ENCODE measurements at regions not wholly inside any gene's neighbourhood (a gene's known extent, or its start where the extent isn't known, plus 50 kb on each side); places are given as distances from the start of the nearest gene placed in this dataset.

DNA sequence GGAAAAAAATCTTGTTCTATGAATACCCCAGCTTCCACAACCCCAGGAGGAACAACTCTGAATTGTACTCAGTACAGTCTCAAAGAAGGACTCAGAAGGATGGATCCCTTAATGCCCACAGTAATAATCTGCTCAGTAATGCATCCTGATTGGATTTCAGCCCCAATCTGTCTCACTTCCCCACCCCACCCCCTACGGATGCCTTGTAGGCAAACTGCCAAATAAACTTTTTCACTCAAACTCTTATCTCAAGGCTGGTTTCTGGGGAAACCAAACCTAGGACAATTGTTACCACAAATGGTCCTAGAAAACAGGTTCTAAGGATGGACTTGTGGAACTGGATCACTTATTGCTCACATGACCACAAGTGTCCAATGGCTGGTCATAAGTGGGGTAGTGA lies 1021.8 kb upstream of the INTU start:
- no peaks in the 10 kb centered on the region for H3K36me3 ChIP-seq (ENCODE audit: control insufficient read depth, insufficient read depth, low read length)
- H3K4me1 ChIP-seq (ENCODE audit: control insufficient read depth, extremely low read depth, insufficient read depth, low read length), result no peaks in the 10 kb centered on the region
- no peak overlapping the region for H3K27ac ChIP-seq (ENCODE audit: insufficient read depth, low read length)
- H3K9me3 ChIP-seq (ENCODE audit: control insufficient read depth, insufficient read depth, low read depth, low read length), result no peaks in the 10 kb centered on the region
- H3K9ac ChIP-seq (ENCODE audit: insufficient read depth, low read length), result no peak overlapping the region
- TF ChIP-seq, protein P1, sequence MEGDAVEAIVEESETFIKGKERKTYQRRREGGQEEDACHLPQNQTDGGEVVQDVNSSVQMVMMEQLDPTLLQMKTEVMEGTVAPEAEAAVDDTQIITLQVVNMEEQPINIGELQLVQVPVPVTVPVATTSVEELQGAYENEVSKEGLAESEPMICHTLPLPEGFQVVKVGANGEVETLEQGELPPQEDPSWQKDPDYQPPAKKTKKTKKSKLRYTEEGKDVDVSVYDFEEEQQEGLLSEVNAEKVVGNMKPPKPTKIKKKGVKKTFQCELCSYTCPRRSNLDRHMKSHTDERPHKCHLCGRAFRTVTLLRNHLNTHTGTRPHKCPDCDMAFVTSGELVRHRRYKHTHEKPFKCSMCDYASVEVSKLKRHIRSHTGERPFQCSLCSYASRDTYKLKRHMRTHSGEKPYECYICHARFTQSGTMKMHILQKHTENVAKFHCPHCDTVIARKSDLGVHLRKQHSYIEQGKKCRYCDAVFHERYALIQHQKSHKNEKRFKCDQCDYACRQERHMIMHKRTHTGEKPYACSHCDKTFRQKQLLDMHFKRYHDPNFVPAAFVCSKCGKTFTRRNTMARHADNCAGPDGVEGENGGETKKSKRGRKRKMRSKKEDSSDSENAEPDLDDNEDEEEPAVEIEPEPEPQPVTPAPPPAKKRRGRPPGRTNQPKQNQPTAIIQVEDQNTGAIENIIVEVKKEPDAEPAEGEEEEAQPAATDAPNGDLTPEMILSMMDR (conservative IDR thresholded peaks at IDR 0.05 in 1 of 2, IDR thresholded peaks at IDR 0.05 in 1 of 2; ENCODE audit: low read depth in 1 of 2, low read length in 2 of 2), result no peak
- no peak for TF ChIP-seq EZH2 (IDR thresholded peaks at IDR 0.05; ENCODE audit: low read length, missing control alignments)
- no peak overlapping the region for H3K4me3 ChIP-seq (replicated peaks in 1 of 4; ENCODE audit: control extremely low read depth in 1 of 4, insufficient read depth in 1 of 4, low read depth in 3 of 4, low read length in 4 of 4)
- H2AFZ ChIP-seq (ENCODE audit: low read length), result no peak overlapping the region
- H3K4me2 ChIP-seq (ENCODE audit: extremely low read depth, insufficient read depth, low read length), result no peak overlapping the region
- no peak for DNase-seq (ENCODE audit: low read depth in 2 of 2)
- H3K27me3 ChIP-seq (ENCODE audit: control insufficient read depth, insufficient read depth, low read length), result no peaks in the 10 kb centered on the region
- H3K79me2 ChIP-seq (ENCODE audit: control insufficient read depth, insufficient read depth, low read length), result no peaks in the 10 kb centered on the region
- no peaks in the 10 kb centered on the region for H4K20me1 ChIP-seq (ENCODE audit: control insufficient read depth, extremely low read depth, insufficient read depth, low read length)

DNA sequence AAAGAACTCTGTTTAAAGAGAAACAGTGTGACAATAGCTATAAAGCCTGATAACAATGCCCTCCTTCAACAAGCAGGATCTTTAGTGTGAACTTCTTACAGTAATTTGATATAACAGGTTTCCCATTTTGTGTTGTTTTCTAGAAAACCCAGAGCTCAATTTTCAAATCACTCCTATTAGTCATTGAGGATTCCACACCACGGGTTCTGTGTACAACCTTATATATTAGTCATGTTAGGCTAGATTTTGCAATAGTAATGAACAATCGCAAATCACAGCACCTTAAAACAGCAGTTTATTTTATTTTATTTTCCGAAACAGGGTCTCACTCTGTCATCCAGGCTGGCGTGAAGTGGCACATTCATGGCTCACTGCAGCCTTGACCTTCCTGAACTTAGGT lies 1020.9 kb upstream of the INTU start:
- Histone ChIP-seq H3K4me3 (replicated peaks in 1 of 4; ENCODE audit: control extremely low read depth in 1 of 4, insufficient read depth in 1 of 4, low read depth in 3 of 4, low read length in 4 of 4) (no peak overlapping the region), H4K20me1 (ENCODE audit: control insufficient read depth, extremely low read depth, insufficient read depth, low read length) (no peaks in the 10 kb centered on the region), H3K9ac (ENCODE audit: insufficient read depth, low read length) (no peak overlapping the region), H3K4me2 (ENCODE audit: extremely low read depth, insufficient read depth, low read length) (no peak overlapping the region), H2AFZ (ENCODE audit: low read length) (no peak overlapping the region), H3K27ac (ENCODE audit: insufficient read depth, low read length) (no peak overlapping the region), H3K4me1 (ENCODE audit: control insufficient read depth, extremely low read depth, insufficient read depth, low read length) (no peaks in the 10 kb centered on the region), H3K27me3 (ENCODE audit: control insufficient read depth, insufficient read depth, low read length) (no peaks in the 10 kb centered on the region), H3K79me2 (ENCODE audit: control insufficient read depth, insufficient read depth, low read length) (no peaks in the 10 kb centered on the region), H3K9me3 (ENCODE audit: control insufficient read depth, insufficient read depth, low read depth, low read length) (no peaks in the 10 kb centered on the region), H3K36me3 (ENCODE audit: control insufficient read depth, insufficient read depth, low read length) (no peaks in the 10 kb centered on the region)
- DNase-seq (ENCODE audit: low read depth in 2 of 2), result peak; percentile 47 to 49
- TF ChIP-seq EZH2 (IDR thresholded peaks at IDR 0.05; ENCODE audit: low read length, missing control alignments), result no peak
- TF ChIP-seq, protein P1 (conservative IDR thresholded peaks at IDR 0.05 in 1 of 2, IDR thresholded peaks at IDR 0.05 in 1 of 2; ENCODE audit: low read depth in 1 of 2, low read length in 2 of 2), result no peak

DNA sequence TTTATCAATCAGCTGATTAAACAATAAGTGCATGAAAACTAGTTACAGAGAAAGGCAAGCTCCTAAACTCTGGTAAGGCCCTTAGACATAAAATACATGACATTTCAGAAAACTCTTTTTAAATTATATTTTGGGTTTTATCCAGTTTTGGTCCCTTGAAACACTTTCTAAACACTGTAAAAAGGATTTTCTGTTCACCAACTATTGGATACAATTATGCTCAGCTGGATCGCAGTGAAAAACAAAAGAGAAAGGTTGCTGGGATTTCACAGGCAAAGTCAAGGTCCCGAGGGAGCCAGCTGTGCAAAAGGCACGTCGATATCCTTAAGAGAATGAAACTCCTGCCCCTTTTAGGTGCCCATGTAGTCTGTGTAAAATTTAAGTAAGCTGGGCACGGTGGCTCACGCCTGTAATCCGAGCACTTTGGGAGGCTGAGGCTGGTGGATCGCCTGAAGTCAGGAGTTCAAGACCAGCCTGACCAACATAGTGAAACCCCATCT lies 1018.4 kb upstream of the INTU start:
- Histone ChIP-seq H3K27me3 (ENCODE audit: control insufficient read depth, insufficient read depth, low read length) (no peaks in the 10 kb centered on the region), H4K20me1 (ENCODE audit: control insufficient read depth, extremely low read depth, insufficient read depth, low read length) (no peaks in the 10 kb centered on the region), H3K27ac (ENCODE audit: insufficient read depth, low read length) (no peak overlapping the region), H3K9ac (ENCODE audit: insufficient read depth, low read length) (no peak overlapping the region), H2AFZ (ENCODE audit: low read length) (no peak overlapping the region), H3K4me2 (ENCODE audit: extremely low read depth, insufficient read depth, low read length) (no peak overlapping the region), H3K4me3 (replicated peaks in 1 of 4; ENCODE audit: control extremely low read depth in 1 of 4, insufficient read depth in 1 of 4, low read depth in 3 of 4, low read length in 4 of 4) (no peak overlapping the region), H3K9me3 (ENCODE audit: control insufficient read depth, insufficient read depth, low read depth, low read length) (no peaks in the 10 kb centered on the region), H3K36me3 (ENCODE audit: control insufficient read depth, insufficient read depth, low read length) (no peaks in the 10 kb centered on the region), H3K4me1 (ENCODE audit: control insufficient read depth, extremely low read depth, insufficient read depth, low read length) (no peaks in the 10 kb centered on the region), H3K79me2 (ENCODE audit: control insufficient read depth, insufficient read depth, low read length) (no peaks in the 10 kb centered on the region)
- TF ChIP-seq, protein P1 (conservative IDR thresholded peaks at IDR 0.05 in 1 of 2, IDR thresholded peaks at IDR 0.05 in 1 of 2; ENCODE audit: low read depth in 1 of 2, low read length in 2 of 2), result no peak
- TF ChIP-seq EZH2 (IDR thresholded peaks at IDR 0.05; ENCODE audit: low read length, missing control alignments), result no peak
- no peak for DNase-seq (ENCODE audit: low read depth in 2 of 2)

Data from fibroblast of lung (primary cell).